ENCODE measurements at regions not wholly inside any gene's neighbourhood (a gene's known extent, or its start where the extent isn't known, plus 50 kb on each side); places are given as distances from the start of the nearest gene placed in this dataset.

- WGBS (ENCODE audit: insufficient coverage), result 89% methylated on average over 1 of the region's 3 CpGs
- H3K9me3 ChIP-seq (replicated peaks; ENCODE audit: control insufficient read depth, low read depth, low read length), result no peaks in the 10 kb centered on the region
- no peaks in the 10 kb centered on the region for H3K27me3 ChIP-seq (ENCODE audit: control insufficient read depth, insufficient read depth, low read length)
- no peak overlapping the region for H3K4me3 ChIP-seq (ENCODE audit: low read length)
- no peak for DNase-seq
- no peaks in the 10 kb centered on the region for H3K36me3 ChIP-seq (ENCODE audit: control insufficient read depth, insufficient read depth, low read length)
- H3K27ac ChIP-seq (ENCODE audit: low read length), result no peak overlapping the region
- no peaks in the 10 kb centered on the region for H3K4me1 ChIP-seq (ENCODE audit: control insufficient read depth, insufficient read depth, low read length)
Measured at GRCh38 chr2:190827720-190828119, 52.9 kb upstream of the GLS start.

GRCh38 chr2:190829642-190830041, 51.0 kb upstream of the GLS start:
- Histone ChIP-seq H3K27ac (ENCODE audit: low read length) (no peak overlapping the region), H3K36me3 (ENCODE audit: control insufficient read depth, insufficient read depth, low read length) (no peaks in the 10 kb centered on the region), H3K27me3 (ENCODE audit: control insufficient read depth, insufficient read depth, low read length) (no peaks in the 10 kb centered on the region), H3K4me1 (ENCODE audit: control insufficient read depth, insufficient read depth, low read length) (no peaks in the 10 kb centered on the region), H3K4me3 (ENCODE audit: low read length) (no peak overlapping the region), H3K9me3 (replicated peaks; ENCODE audit: control insufficient read depth, low read depth, low read length) (no peaks in the 10 kb centered on the region)
- no peak for DNase-seq
- no CpG with 5 or more reads among the region's 1 CpG for WGBS (ENCODE audit: insufficient coverage)
